Stomach (tissue), 4 donors: ENCODE measurements at regions not wholly inside any gene's neighbourhood (a gene's known extent, or its start where the extent isn't known, plus 50 kb on each side); places are given as distances from the start of the nearest gene placed in this dataset.

Experiments
- CTCF ChIP-seq, 7 experiments: fragments of 450-650 bp in 4 of 7; fragments of 200-600 bp in 3 of 7; sonication (generic) in 3 of 7; IDR thresholded peaks; one replicate each; pipeline ENCODE4 v1.5.1; 2016 to 2019; ENCODE audit warnings: antibody characterized with exemption in 7 of 7, control low read depth in 2 of 7, mild to moderate bottlenecking in 1 of 7
- POLR2A ChIP-seq, 4 donors: fragments of 450-650 bp; IDR thresholded peaks; one replicate each; pipeline ENCODE4 v1.6.1; 2016; ENCODE audit warnings: antibody characterized with exemption in 4 of 4, control low read depth in 2 of 4, mild to moderate bottlenecking in 1 of 4, moderate library complexity in 1 of 4
- POLR2AphosphoS5 ChIP-seq, 3 donors: sonication (generic); formaldehyde crosslinking; IDR thresholded peaks; one replicate each; pipeline ENCODE4 v1.6.1; 2016; ENCODE audit warnings: antibody characterized with exemption in 3 of 3

- TF ChIP-seq CTCF (IDR thresholded peaks at IDR 0.05), result no peak
- no peak for TF ChIP-seq POLR2AphosphoS5 (IDR thresholded peaks at IDR 0.05)
- TF ChIP-seq POLR2A (IDR thresholded peaks at IDR 0.05), result no peak
Observed at GRCh38 chr19:30215248-30215647, 156.9 kb upstream of the ZNF536 start.
